Activated naive CD4-positive, alpha-beta T cell treated with anti-CD3 and anti-CD28 coated beads, Interleukin-2, amount 10 ng/mL, durations not matched to agents 7 days and 5 days (primary cell): ENCODE measurements at regions not wholly inside any gene's neighbourhood (a gene's known extent, or its start where the extent isn't known, plus 50 kb on each side); places are given as distances from the start of the nearest gene placed in this dataset.
"Not testable (repeated sequence)": the region's sequence is repeated elsewhere in the genome, so short reads cannot be mapped to it uniquely, and the experiment has no call there.

Source experiments
- CTCF ChIA-PET: fragments of 350-600 bp; sonication (Branson Sonifier 250); formaldehyde crosslinking; loops from one replicate; lab custom pipeline; 2021; ENCODE audit warnings: antibody characterized with exemption; lab: Charles Lee
- DNase-seq: peaks from one replicate; pipeline ENCODE4 v3.0.0-alpha.2; 2020
- H3K27ac Mint-ChIP-seq: one replicate; pipeline ENCODE4 v1.8.0; 2021; ENCODE audit warnings: mild to moderate bottlenecking, moderate library complexity, mixed read lengths
- H3K27me3 Mint-ChIP-seq: one replicate; pipeline ENCODE4 v1.8.0; 2021; ENCODE audit warnings: mild to moderate bottlenecking, mixed read lengths
- H3K36me3 Mint-ChIP-seq: one replicate; pipeline ENCODE4 v1.8.0; 2021; ENCODE audit warnings: mixed read lengths
- H3K4me1 Mint-ChIP-seq: one replicate; pipeline ENCODE4 v1.8.0; 2021; ENCODE audit warnings: mixed read lengths
- H3K4me3 Mint-ChIP-seq: one replicate; pipeline ENCODE4 v1.8.0; 2021; ENCODE audit warnings: mild to moderate bottlenecking, moderate library complexity, mixed read lengths
- H3K9me3 Mint-ChIP-seq: one replicate; pipeline ENCODE4 v1.8.0; 2021; ENCODE audit warnings: mixed read lengths

GRCh38 chr11:104792861-104793260, 105.4 kb downstream of the CASP12 start:
- Mint-ChIP-seq H3K36me3 (peaks cover 14% of the 10 kb centered on the region), H3K27me3 (no peaks in the 10 kb centered on the region), H3K9me3 (peaks cover 17% of the 10 kb centered on the region), H3K4me3 (no peak overlapping the region), H3K4me1 (peaks cover 4% of the 10 kb centered on the region), H3K27ac (no peak overlapping the region)
- no peak for DNase-seq
- CTCF ChIA-PET: no interaction called here

GRCh38 chr11:104791896-104792295, 106.4 kb downstream of the CASP12 start:
- no peak for DNase-seq
- H3K4me3 Mint-ChIP-seq: no peak overlapping the region
- H3K36me3 Mint-ChIP-seq: peaks cover 8% of the 10 kb centered on the region
- H3K4me1 Mint-ChIP-seq: no peaks in the 10 kb centered on the region
- H3K27ac Mint-ChIP-seq: no peak overlapping the region
- H3K27me3 Mint-ChIP-seq: no peaks in the 10 kb centered on the region
- CTCF ChIA-PET: no interaction called here
- peaks cover 13% of the 10 kb centered on the region for H3K9me3 Mint-ChIP-seq

GRCh38 chr11:104784684-104785460, 113.4 kb downstream of the CASP12 start:
- DNase-seq: no peak
- no peak overlapping the region for H3K27ac Mint-ChIP-seq
- H3K36me3 Mint-ChIP-seq: no peaks in the 10 kb centered on the region
- H3K4me3 Mint-ChIP-seq: no peak overlapping the region
- no peaks in the 10 kb centered on the region for H3K9me3 Mint-ChIP-seq
- CTCF ChIA-PET: no interaction called here
- peaks cover 2% of the 10 kb centered on the region for H3K4me1 Mint-ChIP-seq
- H3K27me3 Mint-ChIP-seq: no peaks in the 10 kb centered on the region

GRCh38 chr11:104783241-104783640, 115.0 kb downstream of the CASP12 start:
- CTCF ChIA-PET: interaction anchor here (0.6 kb wide), 1 partner anchor 161 kb away, joined by 4 read pairs; no protein-coding TSS in a partner anchor
- Mint-ChIP-seq H3K27me3 (no peaks in the 10 kb centered on the region), H3K36me3 (no peaks in the 10 kb centered on the region), H3K4me1 (peaks cover 2% of the 10 kb centered on the region), H3K9me3 (no peaks in the 10 kb centered on the region), H3K27ac (no peak overlapping the region), H3K4me3 (no peak overlapping the region)
- no peak for DNase-seq

GRCh38 chr11:104782377-104782754, 115.9 kb downstream of the CASP12 start:
- Mint-ChIP-seq H3K27me3 (no peaks in the 10 kb centered on the region), H3K4me3 (no peak overlapping the region), H3K27ac (no peak overlapping the region), H3K36me3 (no peaks in the 10 kb centered on the region), H3K9me3 (no peaks in the 10 kb centered on the region), H3K4me1 (peaks cover 2% of the 10 kb centered on the region)
- CTCF ChIA-PET: no interaction called here
- DNase-seq: no peak

GRCh38 chr11:104781719-104782376, 116.4 kb downstream of the CASP12 start:
- no peak overlapping the region for H3K4me3 Mint-ChIP-seq
- H3K36me3 Mint-ChIP-seq: no peaks in the 10 kb centered on the region
- H3K4me1 Mint-ChIP-seq: peaks cover 2% of the 10 kb centered on the region
- no peaks in the 10 kb centered on the region for H3K9me3 Mint-ChIP-seq
- CTCF ChIA-PET: no interaction called here
- no peak overlapping the region for H3K27ac Mint-ChIP-seq
- DNase-seq: no peak
- no peaks in the 10 kb centered on the region for H3K27me3 Mint-ChIP-seq

- Mint-ChIP-seq H3K27me3 (no peaks in the 10 kb centered on the region), H3K4me3 (no peak overlapping the region), H3K9me3 (no peaks in the 10 kb centered on the region), H3K27ac (no peak overlapping the region), H3K4me1 (peaks cover 2% of the 10 kb centered on the region), H3K36me3 (no peaks in the 10 kb centered on the region)
- CTCF ChIA-PET: no interaction called here
- DNase-seq: no peak
Observed at GRCh38 chr11:104781037-104781436, 117.2 kb downstream of the CASP12 start.

- peaks cover 3% of the 10 kb centered on the region for H3K9me3 Mint-ChIP-seq
- H3K4me1 Mint-ChIP-seq: peaks cover 14% of the 10 kb centered on the region
- no peak overlapping the region for H3K27ac Mint-ChIP-seq
- CTCF ChIA-PET: no interaction called here
- no peak overlapping the region for H3K4me3 Mint-ChIP-seq
- no peak for DNase-seq
- no peaks in the 10 kb centered on the region for H3K36me3 Mint-ChIP-seq
- no peaks in the 10 kb centered on the region for H3K27me3 Mint-ChIP-seq
Observed at GRCh38 chr11:104776501-104777170, 121.6 kb downstream of the CASP12 start.

- H3K9me3 Mint-ChIP-seq: peaks cover 6% of the 10 kb centered on the region
- H3K4me1 Mint-ChIP-seq: peaks cover 16% of the 10 kb centered on the region
- H3K36me3 Mint-ChIP-seq: peaks cover 2% of the 10 kb centered on the region
- CTCF ChIA-PET: no interaction called here
- H3K27ac Mint-ChIP-seq: no peak overlapping the region
- no peak for DNase-seq
- no peaks in the 10 kb centered on the region for H3K27me3 Mint-ChIP-seq
- no peak overlapping the region for H3K4me3 Mint-ChIP-seq
Observed at GRCh38 chr11:104774578-104774977, 123.7 kb downstream of the CASP12 start.

GRCh38 chr11:104772806-104773241, 125.4 kb downstream of the CASP12 start:
- peak; percentile 25 for DNase-seq
- Mint-ChIP-seq H3K36me3 (peaks cover 2% of the 10 kb centered on the region), H3K27ac (peak overlapping the region; percentile 2), H3K27me3 (no peaks in the 10 kb centered on the region), H3K9me3 (peaks cover 6% of the 10 kb centered on the region), H3K4me3 (no peak overlapping the region), H3K4me1 (peaks cover 16% of the 10 kb centered on the region)
- CTCF ChIA-PET: no interaction called here

GRCh38 chr11:104771763-104772162, 126.5 kb downstream of the CASP12 start:
- Mint-ChIP-seq H3K9me3 (peaks cover 6% of the 10 kb centered on the region), H3K4me1 (peaks cover 16% of the 10 kb centered on the region), H3K27me3 (no peaks in the 10 kb centered on the region), H3K4me3 (no peak overlapping the region), H3K36me3 (peaks cover 2% of the 10 kb centered on the region), H3K27ac (no peak overlapping the region)
- no peak for DNase-seq
- CTCF ChIA-PET: no interaction called here

GRCh38 chr11:104771046-104771445, 127.2 kb downstream of the CASP12 start:
- H3K36me3 Mint-ChIP-seq, CTCF ChIA-PET, H3K27me3 Mint-ChIP-seq, H3K4me3 Mint-ChIP-seq, DNase-seq, H3K27ac Mint-ChIP-seq, H3K9me3 Mint-ChIP-seq: not testable (repeated sequence)
- peaks cover 16% of the 10 kb centered on the region for H3K4me1 Mint-ChIP-seq

GRCh38 chr11:104765401-104766095, 132.7 kb downstream of the CASP12 start:
- CTCF ChIA-PET: no interaction called here
- DNase-seq: no peak
- no peaks in the 10 kb centered on the region for H3K27me3 Mint-ChIP-seq
- no peaks in the 10 kb centered on the region for H3K36me3 Mint-ChIP-seq
- H3K4me1 Mint-ChIP-seq: peaks cover 9% of the 10 kb centered on the region
- H3K4me3 Mint-ChIP-seq: no peak overlapping the region
- H3K27ac Mint-ChIP-seq: no peak overlapping the region
- H3K9me3 Mint-ChIP-seq: peaks cover 3% of the 10 kb centered on the region

- peaks cover 9% of the 10 kb centered on the region for H3K4me1 Mint-ChIP-seq
- H3K27ac Mint-ChIP-seq: no peak overlapping the region
- no peaks in the 10 kb centered on the region for H3K27me3 Mint-ChIP-seq
- CTCF ChIA-PET: no interaction called here
- DNase-seq: no peak
- no peak overlapping the region for H3K4me3 Mint-ChIP-seq
- H3K9me3 Mint-ChIP-seq: peaks cover 9% of the 10 kb centered on the region
- peaks cover 8% of the 10 kb centered on the region for H3K36me3 Mint-ChIP-seq
Observed at GRCh38 chr11:104764710-104765045, 133.6 kb downstream of the CASP12 start.
